Endothelial cell of umbilical vein (primary cell): ENCODE measurements at regions not wholly inside any gene's neighbourhood (a gene's known extent, or its start where the extent isn't known, plus 50 kb on each side); places are given as distances from the start of the nearest gene placed in this dataset.

Source experiments
- BruUV-seq: library from RNA; stranded (reverse); fragments of 400-500 nt; replicated peaks from 2 replicates; lab custom pipeline; 2021; lab: Mats Ljungman, UMichigan
- CTCF ChIA-PET: fragments of 300-600, 350-600 bp; sonication (Branson Sonifier 250); formaldehyde crosslinking; loops from one replicate; lab custom pipeline; 2021; ENCODE audit warnings: antibody characterized with exemption, inconsistent platforms; lab: Charles Lee
- POLR2A ChIA-PET: fragments of 300-600, 350-600 bp; sonication (Branson Sonifier 250); formaldehyde crosslinking; loops from one replicate; lab custom pipeline; 2021; ENCODE audit warnings: antibody characterized with exemption, inconsistent platforms; lab: Charles Lee
- DNase-seq: peaks from one replicate; pipeline ENCODE4 v3.0.0-alpha.2; 2011; ENCODE audit warnings: low read depth, low spot score
- FAIRE-seq: peaks from 2 replicates; lab custom pipeline; 2011; peaks lifted over from hg19 to GRCh38; lab: Jason Lieb, UNC
- H2AFZ ChIP-seq: 2 replicates; pipeline ENCODE4 v1.6.0; 2012; ENCODE audit warnings: low read depth, low read length, control low read depth, inconsistent platforms
- H3K27ac ChIP-seq: 2 replicates; pipeline ENCODE4 v1.5.1; 2011; ENCODE audit warnings: low read depth, mild to moderate bottlenecking, control low read depth, low read length, moderate library complexity; ENCODE audit not compliant: insufficient read depth
- H3K27me3 ChIP-seq, 2 experiments: 2 replicates each; pipeline versions ENCODE4 v1.6.0 to v1.6.1; 2011; ENCODE audit warnings: low read length in 2 of 2, mixed read lengths in 1 of 2; ENCODE audit not compliant: control insufficient read depth in 2 of 2, insufficient read depth in 2 of 2
- H3K36me3 ChIP-seq, 2 experiments: 2 replicates in 1 of 2; 3 replicates in 1 of 2; pipeline ENCODE4 v1.5.1; 2011; ENCODE audit warnings: low read length in 2 of 2, mild to moderate bottlenecking in 1 of 2, moderate library complexity in 1 of 2; ENCODE audit not compliant: control insufficient read depth in 2 of 2, insufficient read depth in 2 of 2; ENCODE audit errors: extremely low read depth in 1 of 2
- H3K4me1 ChIP-seq: 3 replicates; pipeline ENCODE4 v1.5.1; 2011; ENCODE audit warnings: mild to moderate bottlenecking, low read length; ENCODE audit not compliant: control insufficient read depth, insufficient read depth; ENCODE audit errors: extremely low read depth
- H3K4me2 ChIP-seq: 2 replicates; pipeline ENCODE4 v1.6.1; 2011; ENCODE audit warnings: low read length, control low read depth, mixed read lengths; ENCODE audit not compliant: insufficient read depth
- H3K4me3 ChIP-seq, 3 experiments: fragments of 200-600 bp in 1 of 3; sonication (generic), shearing (Covaris generic) in 1 of 3; replicated peaks in 1 of 3; 2 replicates each; pipeline ENCODE4 v1.5.1; 2011 to 2016; ENCODE audit warnings: control low read depth in 3 of 3, low read length in 3 of 3, mild to moderate bottlenecking in 2 of 3, inconsistent platforms in 1 of 3, low read depth in 1 of 3, moderate library complexity in 1 of 3; ENCODE audit not compliant: insufficient read depth in 1 of 3
- H3K79me2 ChIP-seq: 2 replicates; pipeline ENCODE4 v1.6.0; 2012; ENCODE audit warnings: low read length, inconsistent platforms; ENCODE audit not compliant: control insufficient read depth, insufficient read depth
- H3K9ac ChIP-seq: replicated peaks from 2 replicates; pipeline ENCODE3; 2011; ENCODE audit warnings: low read length, control low read depth; ENCODE audit not compliant: insufficient read depth; ENCODE audit errors: extremely low read depth
- H3K9me1 ChIP-seq: replicated peaks from 3 replicates; pipeline ENCODE4 v1.6.0; 2011; ENCODE audit warnings: mild to moderate bottlenecking, low read length; ENCODE audit not compliant: control insufficient read depth, insufficient read depth; ENCODE audit errors: extremely low read depth
- H3K9me3 ChIP-seq: replicated peaks from 2 replicates; pipeline ENCODE4 v1.5.1; 2012; ENCODE audit warnings: low read length, inconsistent platforms; ENCODE audit not compliant: control insufficient read depth, insufficient read depth
- H4K20me1 ChIP-seq: replicated peaks from 2 replicates; pipeline ENCODE3; 2011; ENCODE audit warnings: mild to moderate bottlenecking, low read length; ENCODE audit not compliant: control insufficient read depth, insufficient read depth; ENCODE audit errors: extremely low read depth
- CTCF ChIP-seq, 2 donors: IDR thresholded peaks; 1 replicate in 1 of 2; 2 replicates in 1 of 2; pipeline ENCODE4 v1.5.1; 2011; ENCODE audit warnings: low read length in 2 of 2, mild to moderate bottlenecking in 2 of 2, moderate library complexity in 2 of 2, control low read depth in 1 of 2, inconsistent platforms in 1 of 2, low read depth in 1 of 2; ENCODE audit not compliant: insufficient read depth in 1 of 2; ENCODE audit errors: extremely low read depth in 1 of 2
- EZH2 ChIP-seq: IDR thresholded peaks from 2 replicates; pipeline ENCODE4 v1.6.1; 2012; ENCODE audit warnings: borderline replicate concordance, low read depth, mild to moderate bottlenecking, moderate library complexity, low read length, inconsistent platforms; ENCODE audit not compliant: severe bottlenecking
- FOS ChIP-seq: IDR thresholded peaks from 2 replicates; pipeline ENCODE4 v1.6.1; 2011; ENCODE audit warnings: mild to moderate bottlenecking, low read length, moderate library complexity, borderline replicate concordance; ENCODE audit not compliant: insufficient read depth
- GATA2 ChIP-seq: IDR thresholded peaks from 2 replicates; pipeline ENCODE4 v1.7.0; 2011; ENCODE audit warnings: low read depth, mild to moderate bottlenecking, moderate library complexity, mixed read lengths, low read length; ENCODE audit not compliant: insufficient read length, insufficient read depth
- JUN ChIP-seq: IDR thresholded peaks from 2 replicates; pipeline ENCODE4 v1.6.1; 2011; ENCODE audit warnings: borderline replicate concordance, low read depth; ENCODE audit not compliant: insufficient read length, insufficient read depth
- MAX ChIP-seq: IDR thresholded peaks from 2 replicates; pipeline ENCODE4 v1.6.1; 2011; ENCODE audit not compliant: insufficient read depth, insufficient read length
- MYC ChIP-seq: IDR thresholded peaks from one replicate; pipeline ENCODE4 v1.6.1; 2011; ENCODE audit warnings: mild to moderate bottlenecking, low read depth, low read length
- POLR2A ChIP-seq: IDR thresholded peaks from 2 replicates; pipeline ENCODE4 v1.6.1; 2012; ENCODE audit warnings: low read depth, mild to moderate bottlenecking, control low read depth, low read length
- POLR2AphosphoS5 ChIP-seq: IDR thresholded peaks from 2 replicates; pipeline ENCODE4 v1.6.1; 2012; ENCODE audit warnings: low read depth, mild to moderate bottlenecking, control low read depth, low read length, moderate library complexity; ENCODE audit not compliant: insufficient read depth
- dilution Hi-C: fragments of 300-500 bp; cut with MboI; formaldehyde crosslinking; loops from one replicate; pipeline ENCODE4 v1.15.0; 2019; ENCODE audit warnings: low sequenced_read_pairs; ENCODE audit not compliant: extremely low pct_ligation_motif_present
- intact Hi-C: fragments of 100-400 bp; cut with micrococcal nuclease; formaldehyde crosslinking; loops from one replicate; pipeline ENCODE4 v1.10.0; 2022

- H3K4me2 ChIP-seq = no peak overlapping the region
- DNase-seq (no peak), FAIRE-seq (no peak)
- POLR2A ChIA-PET = no interaction called here
- H3K9me1 ChIP-seq = no peaks in the 10 kb centered on the region
- intact Hi-C loops (no loop called here), dilution Hi-C loops (no loop called here)
- TF ChIP-seq EZH2 (no peak), FOS (no peak), JUN (no peak), GATA2 (no peak), MAX (no peak), CTCF (IDR thresholded peaks at IDR 0.05; ENCODE audit: extremely low read depth in 1 of 2, insufficient read depth in 1 of 2, low read depth in 1 of 2, low read length in 2 of 2) (no peak), MYC (no peak), POLR2A (no peak), POLR2AphosphoS5 (no peak)
- CTCF ChIA-PET = no interaction called here
- no peaks in the 10 kb centered on the region for H3K36me3 ChIP-seq
- H4K20me1 ChIP-seq = no peaks in the 10 kb centered on the region
- H2AFZ ChIP-seq = no peak overlapping the region
- no peak overlapping the region for H3K27ac ChIP-seq
- H3K4me3 ChIP-seq = no peak overlapping the region
- no peaks in the 10 kb centered on the region for H3K9me3 ChIP-seq
- H3K79me2 ChIP-seq = no peaks in the 10 kb centered on the region
- H3K9ac ChIP-seq = no peak overlapping the region
- H3K4me1 ChIP-seq = no peaks in the 10 kb centered on the region
- no TSS peak for BruUV-seq
- no peaks in the 10 kb centered on the region for H3K27me3 ChIP-seq
Observed at GRCh38 chr7:46179061-46179610, 258.1 kb upstream of the IGFBP3 start.
